GM21737 (cell line): ENCODE measurements at regions not wholly inside any gene's neighbourhood (a gene's known extent, or its start where the extent isn't known, plus 50 kb on each side); places are given as distances from the start of the nearest gene placed in this dataset.
"Not testable (repeated sequence)": the region's sequence is repeated elsewhere in the genome, so short reads cannot be mapped to it uniquely, and the experiment has no call there.

Experiments
- ATAC-seq: cut with Tn5 transposase; IDR thresholded peaks from one replicate; pipeline ENCODE4 v1.9.1; 2021; ENCODE audit warnings: mild to moderate bottlenecking, moderate library complexity; ENCODE audit not compliant: unreplicated experiment

DNA sequence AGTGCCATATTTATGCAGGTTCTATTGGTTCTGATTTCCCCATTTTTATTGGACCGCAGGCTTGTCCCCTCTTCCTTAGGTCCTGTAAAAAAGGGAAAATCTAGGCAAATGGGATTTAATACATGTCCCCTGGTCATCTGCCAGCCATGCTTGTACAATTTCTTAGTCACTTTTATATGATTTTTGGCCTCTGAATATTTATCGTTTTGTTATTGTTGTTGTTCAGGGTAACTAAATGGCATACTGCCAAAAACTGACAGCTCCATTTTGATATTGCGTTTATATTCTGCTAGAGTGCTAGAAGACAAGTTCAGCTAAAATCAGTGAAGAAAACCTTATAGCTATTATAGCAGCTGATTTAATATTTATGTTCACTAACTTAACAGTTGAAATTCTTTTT, 770.2 kb upstream of the FAM174A start:
- no peak for ATAC-seq

DNA sequence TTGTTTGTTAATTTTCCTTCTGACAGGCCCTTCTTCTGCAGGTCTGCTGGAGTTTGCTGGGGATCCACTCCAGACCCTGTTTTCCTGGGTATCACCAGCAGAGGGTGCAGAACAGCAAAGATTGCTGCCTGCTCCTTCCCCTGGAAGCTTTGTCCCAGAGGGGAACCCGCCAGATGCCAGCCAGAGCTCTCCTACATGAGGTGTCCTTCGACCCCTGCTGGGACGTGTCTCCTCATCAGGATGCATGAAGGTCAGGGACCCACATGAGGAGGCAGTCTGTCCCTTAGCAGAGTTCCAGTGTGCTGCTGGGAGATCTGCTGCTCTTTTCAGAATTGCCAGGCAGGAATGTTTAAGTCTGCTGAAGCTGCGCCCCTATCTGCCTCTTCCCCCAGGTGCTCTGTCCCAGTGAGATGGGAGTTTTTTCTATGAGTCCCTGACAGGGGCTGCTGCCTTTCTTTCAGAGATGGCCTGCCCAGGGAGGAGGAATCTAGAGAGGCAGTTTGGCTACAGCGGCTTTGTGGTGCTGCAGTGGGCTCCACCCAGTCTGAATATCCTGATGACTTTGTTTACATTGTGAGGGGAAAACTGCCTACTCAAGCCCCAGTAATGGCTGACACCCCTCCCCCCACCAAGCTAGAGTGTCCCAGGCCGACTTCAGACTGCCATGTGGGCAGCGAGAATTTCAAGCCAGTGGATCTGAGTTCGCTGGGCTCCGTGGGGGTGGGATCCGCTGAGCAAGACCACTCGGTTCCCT, 772.0 kb upstream of the FAM174A start:
- ATAC-seq: no peak

DNA sequence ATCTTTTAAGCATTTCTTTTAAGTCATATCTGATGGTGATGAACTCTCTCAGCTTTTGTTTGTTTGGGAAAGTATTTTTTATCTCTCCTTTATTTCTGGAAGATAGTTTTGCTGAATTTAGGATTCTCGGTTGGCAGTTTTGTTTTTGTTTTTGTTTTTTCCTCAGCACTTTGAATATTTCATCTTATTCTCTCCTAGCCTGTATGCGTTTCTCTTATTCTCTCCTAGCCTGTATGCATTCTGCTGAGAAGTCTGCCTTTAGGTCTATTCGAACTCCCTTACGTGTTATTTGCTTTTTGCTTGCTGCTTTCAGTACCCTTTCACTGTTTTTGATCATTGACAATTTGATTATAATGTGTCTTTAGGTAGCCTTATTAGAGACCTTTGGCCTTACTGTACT, 787.8 kb upstream of the FAM174A start:
- no peak for ATAC-seq

DNA sequence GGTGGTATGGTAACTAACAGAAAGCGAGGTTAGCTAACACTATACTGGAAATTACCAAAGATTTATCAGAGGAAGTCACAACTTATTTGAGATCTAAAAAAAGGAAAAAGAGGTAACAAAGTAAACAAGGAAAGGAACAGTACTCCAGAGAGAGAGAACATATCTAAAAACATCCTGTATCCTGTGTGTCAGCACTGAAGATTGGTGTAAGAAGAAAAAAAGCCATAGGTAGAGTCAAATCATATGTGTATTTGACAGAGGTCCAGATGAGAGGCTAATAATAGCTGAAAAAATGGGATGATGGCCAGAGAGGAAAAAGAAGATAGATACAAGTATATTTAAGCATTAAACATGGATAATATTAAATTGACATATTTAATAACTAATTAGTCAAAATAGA, 802.0 kb upstream of the FAM174A start:
- ATAC-seq: not testable (repeated sequence)

DNA sequence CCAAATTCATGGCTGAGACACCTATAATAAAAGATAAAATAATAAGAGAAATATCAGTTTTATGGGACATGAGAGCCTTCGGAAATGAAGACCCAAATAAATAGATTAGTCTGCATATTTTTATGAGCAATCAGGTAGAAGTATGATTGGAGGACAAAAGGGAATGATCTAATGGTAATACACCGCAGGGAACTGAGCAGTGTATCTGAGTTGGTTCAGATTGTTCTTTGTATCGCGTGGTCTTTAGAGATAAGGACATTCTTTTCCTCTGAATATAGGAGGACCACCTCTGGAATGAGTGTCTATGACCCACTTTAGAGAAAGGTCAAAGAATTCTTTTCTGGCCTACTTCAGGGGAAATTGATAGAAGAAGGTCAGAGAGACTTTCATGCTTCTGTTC, 801.8 kb upstream of the CHD1 start:
- not testable (repeated sequence) for ATAC-seq

DNA sequence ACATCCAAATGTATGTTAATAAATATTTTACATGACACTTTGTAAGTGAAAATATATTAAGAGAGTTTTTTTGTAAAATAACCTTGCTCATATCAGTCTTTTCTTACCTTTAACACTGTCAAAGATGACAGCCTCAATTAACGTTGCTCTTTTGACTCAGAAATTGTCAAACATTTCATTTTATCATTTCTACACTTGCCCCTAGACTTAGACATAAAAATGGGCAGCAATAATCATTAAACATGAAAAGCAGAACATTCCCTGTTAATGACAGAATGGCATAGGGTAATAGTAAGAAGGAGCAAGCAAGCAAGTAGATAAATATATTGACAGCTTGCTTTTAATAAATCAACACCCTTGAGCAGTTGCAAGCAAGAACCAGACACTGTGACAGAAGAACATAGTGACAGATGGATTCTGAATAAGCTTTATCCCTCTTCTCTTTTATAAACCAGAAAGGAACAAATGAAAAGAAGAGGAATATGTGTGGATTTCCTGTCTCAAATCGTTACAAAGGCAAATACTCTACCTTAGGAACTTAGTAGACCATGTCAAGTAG, 796.0 kb upstream of the CHD1 start:
- ATAC-seq: no peak

DNA sequence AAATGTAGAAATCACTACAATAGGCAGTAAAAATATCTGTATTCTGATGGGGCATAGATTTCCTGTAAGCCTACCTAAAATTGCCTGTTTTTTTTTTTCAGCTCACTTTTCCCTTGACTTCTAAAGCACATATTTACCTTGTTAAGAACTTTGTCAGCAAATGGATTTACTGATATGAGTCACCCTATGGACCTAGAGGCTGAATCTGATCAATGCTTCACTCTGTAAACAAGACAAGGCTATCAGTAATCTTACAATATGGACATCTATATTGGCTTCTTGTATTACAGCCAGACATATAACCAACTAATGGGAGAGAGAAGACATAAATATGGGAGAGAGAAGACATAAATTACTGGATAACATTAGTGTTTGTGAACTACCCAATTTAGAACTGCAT, 792.7 kb upstream of the CHD1 start:
- no peak for ATAC-seq

DNA sequence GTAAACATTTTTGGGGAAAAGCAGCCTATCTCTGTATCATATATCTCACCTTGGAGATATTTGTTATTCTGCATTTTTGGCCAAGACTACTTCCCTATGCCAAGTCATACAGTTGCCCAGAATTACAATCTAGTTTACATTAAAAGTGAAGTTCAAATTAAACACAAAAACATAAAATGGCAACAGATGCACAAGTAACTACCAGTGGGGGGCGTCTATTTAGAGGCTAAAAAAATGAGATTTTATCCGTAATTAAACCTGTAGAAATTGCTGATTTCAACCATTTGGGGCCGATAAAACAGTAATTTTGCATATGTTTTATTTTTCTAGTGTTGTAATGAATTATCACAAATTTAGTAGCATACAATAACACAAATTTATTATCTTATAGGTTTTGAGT, 787.1 kb upstream of the CHD1 start:
- no peak for ATAC-seq

DNA sequence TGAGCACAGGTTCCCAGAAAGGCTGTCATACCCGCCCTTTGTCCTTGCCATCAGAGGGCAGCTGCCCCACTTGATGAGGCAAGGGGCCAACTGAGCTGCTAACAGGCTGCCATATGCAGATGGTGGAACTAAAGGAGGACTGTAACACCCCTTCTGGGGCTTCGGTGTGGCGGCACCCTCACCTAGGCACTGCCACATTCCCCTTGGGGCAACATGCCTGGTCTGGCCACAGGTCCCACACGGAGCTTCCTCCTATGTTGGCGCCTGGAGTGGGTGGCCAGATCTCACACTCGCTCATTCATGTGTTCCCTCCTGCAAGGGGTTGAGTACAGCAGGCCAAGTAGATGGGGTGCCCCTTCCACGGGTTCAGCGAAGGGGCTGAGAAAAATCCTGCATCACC, 777.4 kb upstream of the CHD1 start:
- no peak for ATAC-seq

DNA sequence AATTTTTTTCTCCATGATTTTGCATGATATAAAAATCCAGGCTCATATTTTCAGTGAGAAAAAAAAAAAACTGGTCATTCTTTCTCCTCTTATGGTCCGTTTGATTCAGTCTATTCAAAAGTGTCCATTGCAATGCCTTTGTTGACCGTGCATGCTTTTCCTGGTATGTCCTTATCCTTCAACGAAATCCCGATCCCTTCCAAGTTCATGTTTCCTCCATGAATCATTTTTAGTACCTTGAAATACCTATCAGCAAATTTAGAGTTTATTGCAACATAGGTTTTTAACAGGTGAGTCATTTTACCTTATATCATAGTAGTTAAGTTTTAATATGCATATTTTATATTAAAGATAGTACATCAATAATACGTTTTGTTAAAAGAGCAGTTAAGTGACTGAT, 773.8 kb upstream of the CHD1 start:
- no peak for ATAC-seq

DNA sequence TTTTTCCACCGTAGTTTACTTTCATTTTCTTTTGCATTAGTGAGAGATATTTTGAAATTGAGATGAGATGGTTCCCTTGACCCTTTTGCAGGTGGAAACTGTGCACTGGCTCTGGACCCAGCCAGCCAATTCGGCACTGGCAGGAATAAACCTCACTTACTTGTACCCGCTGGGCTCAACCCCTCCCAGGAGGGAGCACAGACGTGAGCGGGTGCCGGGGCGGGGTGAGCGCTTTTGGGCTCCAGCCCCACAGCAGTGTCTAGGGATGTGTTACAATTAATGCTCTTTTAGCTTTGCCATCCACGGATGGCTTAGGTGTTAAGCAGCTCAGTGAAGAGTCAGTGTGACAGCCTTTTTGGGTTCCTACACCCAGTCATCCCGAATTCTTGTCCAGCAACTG, 766.1 kb upstream of the CHD1 start:
- no peak for ATAC-seq

DNA sequence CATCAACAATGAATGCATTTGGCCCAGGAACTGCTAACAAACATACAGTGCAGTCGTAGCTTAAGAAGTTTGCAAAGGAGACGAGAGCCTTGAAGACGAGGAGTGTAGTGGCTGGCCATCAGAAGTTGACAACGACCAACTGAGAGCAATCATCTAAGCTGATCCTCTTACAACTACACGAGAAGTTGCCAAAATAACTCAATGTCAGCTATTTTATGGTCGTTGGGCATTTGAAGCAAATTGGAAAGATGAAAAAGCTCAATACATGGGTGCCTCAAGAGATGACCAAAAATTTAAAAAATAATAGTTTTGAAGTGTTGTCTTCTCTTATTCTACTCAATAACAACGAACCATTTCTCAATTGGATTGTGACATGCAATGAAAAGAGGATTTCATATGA, 757.7 kb upstream of the CHD1 start:
- no peak for ATAC-seq

DNA sequence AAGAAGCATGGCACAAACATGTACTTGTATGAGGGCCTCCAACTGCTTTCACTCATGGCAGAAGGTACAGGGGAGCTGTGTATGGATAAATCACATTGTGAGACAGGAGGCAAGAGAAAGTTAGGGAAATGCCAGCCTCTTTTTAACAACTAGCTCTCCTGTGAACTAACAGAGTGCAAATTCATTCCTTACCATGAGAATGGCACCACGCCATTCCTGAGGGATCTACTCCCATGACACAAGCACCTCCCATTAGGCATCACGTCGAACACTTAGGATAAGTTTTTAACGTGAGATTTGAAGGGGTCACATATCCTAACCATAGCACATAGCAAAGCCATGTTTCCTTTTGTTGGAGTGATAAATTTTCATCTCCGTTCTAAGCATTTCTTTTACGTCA, 747.2 kb upstream of the CHD1 start:
- no peak for ATAC-seq

DNA sequence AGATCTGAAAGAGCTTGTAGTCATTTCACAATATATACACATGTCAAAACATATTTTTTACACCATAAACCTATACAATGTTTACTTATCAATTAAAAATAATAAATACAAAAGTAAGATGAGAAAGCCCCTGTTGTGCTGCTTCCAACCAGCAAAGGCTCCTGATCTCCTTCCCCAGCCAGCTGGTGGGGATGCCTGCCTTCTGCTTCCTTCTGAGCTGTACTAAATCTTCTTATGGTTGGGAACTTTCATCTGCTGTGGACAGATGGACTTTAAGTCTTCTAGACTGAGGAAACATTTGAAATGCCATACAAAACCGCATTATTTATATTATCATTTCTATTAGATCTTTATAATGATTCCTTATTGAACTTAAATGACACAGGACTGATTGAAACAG, 745.3 kb upstream of the CHD1 start:
- no peak for ATAC-seq

DNA sequence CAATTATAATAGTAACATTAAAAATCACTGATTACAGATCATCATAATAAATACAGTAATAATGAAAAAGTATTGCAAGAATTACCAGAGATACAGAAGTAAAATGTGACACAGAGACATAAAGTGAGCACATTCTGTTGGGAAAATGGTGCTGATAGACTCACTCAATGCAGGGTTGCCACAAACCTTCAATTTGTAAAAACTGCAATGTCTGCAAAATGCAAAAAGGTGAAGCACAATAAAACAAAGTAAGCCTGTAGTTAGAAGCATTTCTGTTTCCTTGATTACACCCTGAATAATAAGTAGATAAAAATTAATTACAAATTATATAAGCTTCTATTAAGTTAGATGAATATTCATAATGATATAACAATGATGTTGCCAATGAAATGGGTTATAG, 736.2 kb upstream of the CHD1 start:
- ATAC-seq: no peak

DNA sequence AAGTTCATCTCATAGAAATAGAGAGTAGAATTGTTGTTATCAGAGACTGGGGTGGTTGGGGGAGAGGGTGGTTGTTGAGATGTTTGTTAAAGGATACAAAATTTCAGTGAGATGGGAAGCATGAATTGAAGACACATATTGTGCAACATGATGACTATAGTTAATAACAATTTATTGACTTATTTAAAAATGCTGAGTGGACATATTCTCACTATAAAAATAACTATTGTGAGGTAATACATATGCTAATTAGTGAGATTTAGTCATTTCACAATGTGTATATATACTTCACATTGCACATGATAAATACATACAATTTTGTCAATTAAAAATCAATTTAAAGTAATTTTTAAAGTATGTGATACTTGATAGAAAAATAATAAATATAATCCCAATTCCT, 722.5 kb upstream of the CHD1 start:
- ATAC-seq: no peak

DNA sequence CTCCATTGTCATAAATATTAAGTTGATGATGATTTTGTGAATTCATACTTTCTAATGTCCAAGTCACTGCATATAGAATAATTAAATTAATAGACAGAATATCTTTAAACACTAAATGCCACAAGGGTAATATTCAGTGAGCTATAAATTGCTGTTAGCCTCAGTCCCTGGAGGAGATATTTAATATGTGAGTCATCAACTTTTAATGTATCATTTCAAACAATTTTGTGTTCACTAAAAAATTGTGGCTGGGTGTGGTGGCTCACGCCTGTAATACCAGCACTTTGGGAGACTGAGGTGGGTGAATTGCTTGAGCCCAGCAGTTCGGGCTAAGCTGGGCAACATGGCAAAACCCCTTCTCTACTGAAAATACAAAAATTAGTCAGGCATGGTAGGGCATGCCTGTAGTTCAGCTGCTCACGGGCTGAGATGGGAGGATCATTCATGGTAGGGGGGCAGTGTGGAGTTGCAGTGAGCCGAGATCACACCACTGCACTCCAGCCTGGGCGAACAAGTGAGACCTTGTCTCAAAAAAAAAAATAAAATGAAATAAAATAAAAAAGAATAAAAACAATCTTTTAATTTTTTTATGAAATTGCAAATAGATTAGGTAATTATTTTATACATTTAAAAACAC, 717.3 kb upstream of the CHD1 start:
- ATAC-seq: no peak

DNA sequence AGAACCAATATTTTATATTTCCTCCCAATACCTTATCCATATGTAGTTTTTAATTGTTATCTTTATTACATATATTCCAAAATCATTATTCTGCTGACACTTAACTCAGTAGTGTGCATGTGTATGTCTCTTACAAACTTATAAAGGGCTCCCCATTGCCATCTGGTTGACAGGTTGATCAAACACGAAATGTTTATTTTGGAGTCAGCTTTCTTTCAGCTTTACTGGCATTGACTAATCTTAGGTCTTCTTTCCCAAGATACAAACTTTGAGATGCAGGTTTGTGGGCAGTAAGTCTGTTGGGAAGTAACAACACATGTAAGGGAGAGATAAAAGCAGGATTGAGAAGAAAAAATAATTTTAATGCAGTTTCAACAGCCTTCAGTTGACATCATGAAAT, 716.0 kb upstream of the CHD1 start:
- ATAC-seq: no peak

DNA sequence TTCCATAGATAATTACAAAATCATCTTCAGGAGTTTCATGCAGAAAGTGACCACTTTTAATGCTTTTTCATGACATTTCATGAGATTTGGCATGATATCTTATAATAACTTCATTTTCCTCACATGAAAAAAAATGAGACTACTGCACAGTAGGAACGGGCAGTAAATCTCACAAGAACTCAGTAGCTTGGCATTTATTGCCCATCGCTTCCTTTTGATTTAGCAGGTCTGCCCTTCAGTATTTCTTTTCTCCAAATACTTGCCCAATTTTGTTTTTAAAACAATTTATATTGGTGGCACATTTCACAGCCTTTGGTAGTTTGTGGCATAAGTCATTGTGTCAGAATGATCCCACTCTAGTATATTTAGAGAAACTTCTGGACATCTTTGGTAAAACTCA, 711.8 kb upstream of the CHD1 start:
- ATAC-seq: no peak

DNA sequence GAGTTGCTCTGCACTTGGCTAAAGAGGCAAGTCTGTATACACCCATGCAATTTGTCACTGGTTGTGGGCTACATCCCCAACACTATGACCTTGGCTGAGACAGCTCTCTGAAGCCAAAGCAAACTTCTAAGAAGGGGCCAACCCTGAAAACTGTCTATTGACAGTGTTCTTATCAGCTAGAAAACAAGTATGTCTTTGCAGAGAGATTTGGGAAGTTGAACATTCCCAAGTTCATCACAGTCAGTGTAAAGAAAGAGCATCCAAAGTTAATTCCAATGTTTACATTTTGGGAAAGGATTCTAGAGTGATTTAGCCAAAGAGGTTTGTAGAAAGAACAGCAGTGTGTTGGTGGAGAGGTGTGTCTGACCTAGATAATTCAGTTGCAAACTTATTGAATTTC, 711.1 kb upstream of the CHD1 start:
- no peak for ATAC-seq

DNA sequence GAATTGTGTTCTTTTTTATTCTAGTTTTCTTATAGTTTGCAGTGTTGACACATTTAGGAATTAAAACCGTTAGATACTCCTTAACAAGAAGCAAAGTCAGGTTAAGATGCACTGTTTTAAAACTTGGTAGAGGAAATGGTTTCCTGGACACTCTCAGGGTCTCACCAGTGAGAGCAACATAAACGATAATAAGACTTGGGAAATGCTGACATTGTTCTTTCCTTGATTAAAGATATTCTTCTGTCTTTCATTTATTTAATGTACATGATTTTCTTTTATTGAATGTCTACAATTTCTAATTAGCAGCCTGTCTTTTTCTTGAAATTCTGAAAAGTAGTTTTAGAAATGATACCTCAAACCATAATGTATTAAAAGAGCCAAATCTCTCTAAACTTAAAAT, 707.9 kb upstream of the CHD1 start:
- no peak for ATAC-seq

DNA sequence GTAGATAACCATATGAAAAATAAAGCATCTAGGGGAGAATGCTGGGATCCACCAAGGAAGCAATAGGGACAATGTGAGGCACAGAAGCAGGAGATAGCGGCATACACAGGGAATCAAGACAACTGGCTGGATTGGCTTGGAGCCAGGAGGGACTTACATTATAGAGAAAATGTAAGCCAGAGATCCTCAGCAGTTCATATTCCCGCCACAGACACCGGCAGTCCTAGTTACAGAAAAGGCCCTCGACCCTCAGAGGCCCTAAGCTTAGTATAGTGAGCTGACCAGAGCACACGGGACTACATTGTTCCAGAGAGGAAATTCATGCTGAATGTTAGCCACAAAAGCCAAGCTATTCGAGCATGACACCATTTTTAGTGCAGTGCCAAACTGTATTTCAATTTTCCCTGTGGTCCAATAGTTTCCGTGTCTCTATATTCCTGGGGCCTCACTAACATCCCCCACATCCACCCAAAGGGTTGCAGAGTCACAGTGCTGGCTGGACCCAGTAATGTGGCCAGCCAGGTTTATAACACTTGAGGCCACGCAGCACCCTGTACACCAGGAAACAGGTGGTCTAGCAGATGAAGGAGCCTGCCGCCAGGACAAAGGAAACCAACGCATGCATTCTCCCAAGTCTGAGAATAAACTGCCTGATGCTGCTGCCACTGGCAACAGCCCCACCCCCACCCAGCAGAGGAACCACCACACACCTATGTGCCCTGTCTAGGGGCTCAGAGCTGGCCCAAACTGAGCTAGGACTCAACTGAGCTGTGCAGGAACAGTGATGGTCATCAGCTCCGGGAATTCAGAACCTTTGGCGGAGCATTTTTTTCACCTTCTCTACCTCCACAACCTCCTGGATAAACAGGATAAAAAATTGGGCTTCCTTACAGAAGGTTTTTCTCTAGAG, 693.2 kb upstream of the CHD1 start:
- ATAC-seq: no peak
